AG09309 (cell line): ENCODE measurements at regions not wholly inside any gene's neighbourhood (a gene's known extent, or its start where the extent isn't known, plus 50 kb on each side); places are given as distances from the start of the nearest gene placed in this dataset.

Experiments
- DNase-seq: peaks from one replicate; pipeline ENCODE4 v3.0.0-alpha.2; 2010; ENCODE audit warnings: low read depth
- H3K4me3 ChIP-seq: 2 replicates; pipeline ENCODE4 v1.5.1; 2011; ENCODE audit warnings: mild to moderate bottlenecking, low read depth, low read length, moderate library complexity; ENCODE audit not compliant: control insufficient read depth
- CTCF ChIP-seq: IDR thresholded peaks from 2 replicates; pipeline ENCODE4 v1.5.1; 2011; ENCODE audit warnings: mild to moderate bottlenecking, low read depth, low read length, inconsistent platforms; ENCODE audit not compliant: insufficient read depth, control insufficient read depth; ENCODE audit errors: missing control alignments

- DNase-seq, result peak; percentile 27
- TF ChIP-seq CTCF, result no peak
- no peak overlapping the region for H3K4me3 ChIP-seq
These were observed 602.9 kb upstream of the WWC1 start for GRCh38 chr5:167688341-167689130.

- DNase-seq, result no peak
- no peak overlapping the region for H3K4me3 ChIP-seq
- no peak for TF ChIP-seq CTCF
These were observed 596.9 kb upstream of the WWC1 start for GRCh38 chr5:167694325-167695147.

- no peak for TF ChIP-seq CTCF
- no peak for DNase-seq
- H3K4me3 ChIP-seq, result no peak overlapping the region
These were observed 594.7 kb upstream of the WWC1 start for GRCh38 chr5:167696558-167697314.

GRCh38 chr5:167699432-167699831 lies 592.0 kb upstream of the WWC1 start:
- H3K4me3 ChIP-seq, result no peak overlapping the region
- TF ChIP-seq CTCF, result no peak
- DNase-seq, result peak; percentile 100

GRCh38 chr5:167701051-167701450 lies 590.4 kb upstream of the WWC1 start:
- TF ChIP-seq CTCF, result no peak
- no peak overlapping the region for H3K4me3 ChIP-seq
- no peak for DNase-seq

GRCh38 chr5:167702014-167702413 lies 589.4 kb upstream of the WWC1 start:
- no peak for DNase-seq

More at GRCh38 chr5:167702014-167702413, 589.4 kb upstream of the WWC1 start:
- no peak overlapping the region for H3K4me3 ChIP-seq
- TF ChIP-seq CTCF, result no peak
